ENCODE measurements at regions not wholly inside any gene's neighbourhood (a gene's known extent, or its start where the extent isn't known, plus 50 kb on each side); places are given as distances from the start of the nearest gene placed in this dataset.
A peak's percentile ranks its signal among the peaks of the same experiment; 100 is the strongest.
"Not testable (repeated sequence)": the region's sequence is repeated elsewhere in the genome, so short reads cannot be mapped to it uniquely, and the experiment has no call there.

- Mint-ChIP-seq H3K4me1 (ENCODE audit: low read depth) (no peaks in the 10 kb centered on the region), H3K4me3 (no peak overlapping the region), H3K27me3 (no peaks in the 10 kb centered on the region), H3K9me3 (peaks cover 8% of the 10 kb centered on the region), H3K27ac (no peak overlapping the region), H3K36me3 (ENCODE audit: low read depth) (no peaks in the 10 kb centered on the region)
- DNase-seq (no peak), ATAC-seq (no peak)
- TF ChIP-seq CTCF (IDR thresholded peaks at IDR 0.05): no peak
- ChIA-PET POLR2A (no interaction called here), CTCF (no interaction called here)
- intact Hi-C loops (cut with micrococcal nuclease): no loop called here
Measured at GRCh38 chr21:22189278-22189677, 1191.1 kb downstream of the NCAM2 start.

- H3K27me3 Mint-ChIP-seq: no peaks in the 10 kb centered on the region
- no peak for TF ChIP-seq CTCF (IDR thresholded peaks at IDR 0.05)
- DNase-seq (no peak), ATAC-seq (no peak)
- POLR2A ChIA-PET: no interaction called here
- H3K9me3 Mint-ChIP-seq: peaks cover 12% of the 10 kb centered on the region
- no peaks in the 10 kb centered on the region for H3K36me3 Mint-ChIP-seq (ENCODE audit: low read depth)
- intact Hi-C loops (cut with micrococcal nuclease): no loop called here
- H3K4me3 Mint-ChIP-seq: no peak overlapping the region
- H3K27ac Mint-ChIP-seq: no peak overlapping the region
- CTCF ChIA-PET: no interaction called here
- H3K4me1 Mint-ChIP-seq (ENCODE audit: low read depth): no peaks in the 10 kb centered on the region
Measured at GRCh38 chr21:22191581-22191980, 1193.4 kb downstream of the NCAM2 start.

- DNase-seq (no peak), ATAC-seq (no peak)
- no peak for TF ChIP-seq CTCF (IDR thresholded peaks at IDR 0.05)
- ChIA-PET POLR2A (no interaction called here), CTCF (no interaction called here)
- Mint-ChIP-seq H3K27ac (no peak overlapping the region), H3K4me3 (no peak overlapping the region), H3K36me3 (ENCODE audit: low read depth) (no peaks in the 10 kb centered on the region), H3K4me1 (ENCODE audit: low read depth) (no peaks in the 10 kb centered on the region), H3K27me3 (no peaks in the 10 kb centered on the region), H3K9me3 (peaks cover 12% of the 10 kb centered on the region)
- intact Hi-C loops (cut with micrococcal nuclease): no loop called here
Measured at GRCh38 chr21:22192766-22193165, 1194.6 kb downstream of the NCAM2 start.

GRCh38 chr21:22194986-22195385 is 1196.8 kb downstream of the NCAM2 start:
- POLR2A ChIA-PET; H3K4me1 Mint-ChIP-seq (ENCODE audit: low read depth); H3K4me3 Mint-ChIP-seq; CTCF ChIA-PET; H3K27me3 Mint-ChIP-seq; H3K36me3 Mint-ChIP-seq (ENCODE audit: low read depth); ATAC-seq; intact Hi-C loops (cut with micrococcal nuclease); H3K27ac Mint-ChIP-seq: not testable (repeated sequence)
- peaks cover 12% of the 10 kb centered on the region for H3K9me3 Mint-ChIP-seq
- peak; percentile 1 for DNase-seq

- TF ChIP-seq CTCF (IDR thresholded peaks at IDR 0.05): no peak
- ATAC-seq (no peak), DNase-seq (no peak)
Measured at GRCh38 chr21:22200378-22201092, 1202.3 kb downstream of the NCAM2 start.

More at GRCh38 chr21:22200378-22201092, 1202.3 kb downstream of the NCAM2 start:
- intact Hi-C loops (cut with micrococcal nuclease): no loop called here
- ChIA-PET CTCF (no interaction called here), POLR2A (no interaction called here)
- Mint-ChIP-seq H3K27me3 (no peaks in the 10 kb centered on the region), H3K36me3 (ENCODE audit: low read depth) (no peaks in the 10 kb centered on the region), H3K27ac (no peak overlapping the region), H3K4me3 (no peak overlapping the region), H3K4me1 (ENCODE audit: low read depth) (no peaks in the 10 kb centered on the region), H3K9me3 (peaks cover 4% of the 10 kb centered on the region)
